ENCODE measurements at regions not wholly inside any gene's neighbourhood (a gene's known extent, or its start where the extent isn't known, plus 50 kb on each side); places are given as distances from the start of the nearest gene placed in this dataset.

DNA sequence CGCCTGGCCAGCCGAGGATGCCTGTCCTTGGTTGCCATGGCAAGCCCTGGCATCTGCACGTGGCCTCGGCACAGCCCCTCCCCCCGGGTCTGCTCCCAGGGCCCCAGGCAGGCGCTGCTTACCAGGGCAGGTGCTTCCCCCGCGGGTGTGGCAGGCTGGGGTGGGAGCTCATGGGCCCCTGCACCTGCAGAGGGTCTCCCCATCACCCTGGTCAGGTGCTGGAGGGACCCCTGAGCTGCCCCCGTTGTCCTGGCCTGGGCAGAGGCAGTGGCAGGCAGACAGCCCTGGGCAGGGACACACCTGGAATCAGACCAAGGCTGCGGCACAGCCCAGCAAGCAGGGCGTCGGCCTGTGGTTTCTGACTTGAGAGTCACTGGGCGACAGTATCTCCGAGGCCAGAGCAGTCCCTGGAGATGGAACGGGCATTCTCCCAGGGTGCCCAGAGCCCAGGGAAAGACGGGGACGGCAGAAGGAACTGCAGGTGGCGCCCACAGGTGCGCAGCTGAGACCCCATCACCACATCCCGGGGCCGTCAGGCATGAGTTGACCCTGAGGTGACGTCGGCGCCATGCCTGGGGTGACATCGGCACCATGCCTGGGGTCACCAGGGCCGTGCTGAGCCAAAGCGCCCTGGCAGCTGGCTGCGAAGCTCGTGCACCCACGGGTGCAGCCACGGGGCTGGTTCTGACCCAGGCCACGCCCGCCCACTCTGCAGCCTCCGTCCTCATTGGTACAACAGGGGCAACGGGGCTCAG is 56.1 kb upstream of the FBRSL1 start:
- dilution Hi-C loops (cut with HindIII; ENCODE audit: low sequenced_read_pairs, unreplicated experiment) (no loop called here), intact Hi-C loops (cut with micrococcal nuclease) (no loop called here), in situ Hi-C loops (cut with MboI; ENCODE audit: low sequenced_read_pairs) (no loop called here)
- H4K8ac ChIP-seq (ENCODE audit: low read depth in 2 of 2, low read length in 2 of 2), result no peak overlapping the region
- ATAC-seq (ENCODE audit: low read depth) (no peak), DNase-seq (no peak)
- H3K27me3 ChIP-seq (ENCODE audit: control insufficient read depth, insufficient read depth, low read length), result peaks cover 41% of the 10 kb centered on the region
- ChIA-PET CTCF (no interaction called here), POLR2A (ENCODE audit: unreplicated experiment) (no interaction called here)
- H3K4me3 ChIP-seq (ENCODE audit: insufficient read depth, low read depth, low read length), result no peak overlapping the region
- WGBS, 2 experiments (ENCODE audit: extremely low coverage in 2 of 2, insufficient read length in 1 of 2), result 76% methylated on average over 22 of the region's 35 CpGs; no CpG with 5 or more reads in 1 of the 2 experiments
- H3K9ac ChIP-seq (ENCODE audit: low read depth, low read length), result no peak overlapping the region
- H4K91ac ChIP-seq (ENCODE audit: insufficient read depth, low read depth, low read length), result no peak overlapping the region
- H3K79me1 ChIP-seq (ENCODE audit: low read depth in 1 of 2, low read length in 2 of 2), result no peaks in the 10 kb centered on the region
- H2BK15ac ChIP-seq (ENCODE audit: low read depth, low read length), result no peak overlapping the region
- no peaks in the 10 kb centered on the region; the same call in 1 of the 2 replicates for H3K4me1 ChIP-seq (ENCODE audit: control insufficient read depth, insufficient read depth, low read length)
- no peak overlapping the region for H2AFZ ChIP-seq (replicated peaks; ENCODE audit: low read length, poor library complexity)
- peaks cover 5% of the 10 kb centered on the region; the same call in 1 of the 2 replicates for H4K20me1 ChIP-seq (ENCODE audit: insufficient read depth, low read length)
- no peak overlapping the region for H3K27ac ChIP-seq (ENCODE audit: insufficient read depth, low read length)
- H2AK5ac ChIP-seq (ENCODE audit: low read depth, low read length), result no peak overlapping the region
- no peak overlapping the region for H4K5ac ChIP-seq (ENCODE audit: low read depth, low read length)
- no peak overlapping the region for H2BK5ac ChIP-seq (ENCODE audit: low read depth, low read length, poor library complexity, severe bottlenecking)
- BruUV-seq (replicated peaks), result no TSS peak
- no peak overlapping the region for H3K4ac ChIP-seq (ENCODE audit: low read depth, low read length)
- no peak overlapping the region for H2BK120ac ChIP-seq (ENCODE audit: low read depth, low read length)
- TF ChIP-seq, protein P1, sequence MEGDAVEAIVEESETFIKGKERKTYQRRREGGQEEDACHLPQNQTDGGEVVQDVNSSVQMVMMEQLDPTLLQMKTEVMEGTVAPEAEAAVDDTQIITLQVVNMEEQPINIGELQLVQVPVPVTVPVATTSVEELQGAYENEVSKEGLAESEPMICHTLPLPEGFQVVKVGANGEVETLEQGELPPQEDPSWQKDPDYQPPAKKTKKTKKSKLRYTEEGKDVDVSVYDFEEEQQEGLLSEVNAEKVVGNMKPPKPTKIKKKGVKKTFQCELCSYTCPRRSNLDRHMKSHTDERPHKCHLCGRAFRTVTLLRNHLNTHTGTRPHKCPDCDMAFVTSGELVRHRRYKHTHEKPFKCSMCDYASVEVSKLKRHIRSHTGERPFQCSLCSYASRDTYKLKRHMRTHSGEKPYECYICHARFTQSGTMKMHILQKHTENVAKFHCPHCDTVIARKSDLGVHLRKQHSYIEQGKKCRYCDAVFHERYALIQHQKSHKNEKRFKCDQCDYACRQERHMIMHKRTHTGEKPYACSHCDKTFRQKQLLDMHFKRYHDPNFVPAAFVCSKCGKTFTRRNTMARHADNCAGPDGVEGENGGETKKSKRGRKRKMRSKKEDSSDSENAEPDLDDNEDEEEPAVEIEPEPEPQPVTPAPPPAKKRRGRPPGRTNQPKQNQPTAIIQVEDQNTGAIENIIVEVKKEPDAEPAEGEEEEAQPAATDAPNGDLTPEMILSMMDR (conservative IDR thresholded peaks at IDR 0.05; ENCODE audit: low read depth, low read length), result no peak
- TF ChIP-seq MAZ (IDR thresholded peaks at IDR 0.05; ENCODE audit: borderline replicate concordance, low read depth, low read length) (no peak), MXI1 (IDR thresholded peaks at IDR 0.05; ENCODE audit: borderline replicate concordance, low read depth, low read length) (no peak), CHD1 (IDR thresholded peaks at IDR 0.05; ENCODE audit: low read depth, low read length) (no peak), FOS (IDR thresholded peaks at IDR 0.05; ENCODE audit: low read depth, low read length) (no peak), POLR2A (IDR thresholded peaks at IDR 0.05; ENCODE audit: low read depth, low read length) (no peak)
- TF ChIP-seq, protein P2, sequence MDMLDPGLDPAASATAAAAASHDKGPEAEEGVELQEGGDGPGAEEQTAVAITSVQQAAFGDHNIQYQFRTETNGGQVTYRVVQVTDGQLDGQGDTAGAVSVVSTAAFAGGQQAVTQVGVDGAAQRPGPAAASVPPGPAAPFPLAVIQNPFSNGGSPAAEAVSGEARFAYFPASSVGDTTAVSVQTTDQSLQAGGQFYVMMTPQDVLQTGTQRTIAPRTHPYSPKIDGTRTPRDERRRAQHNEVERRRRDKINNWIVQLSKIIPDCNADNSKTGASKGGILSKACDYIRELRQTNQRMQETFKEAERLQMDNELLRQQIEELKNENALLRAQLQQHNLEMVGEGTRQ (IDR thresholded peaks at IDR 0.05; ENCODE audit: low read depth, low read length), result no peak
- no peaks in the 10 kb centered on the region for H3K9me3 ChIP-seq (ENCODE audit: control insufficient read depth, insufficient read depth, low read length)
- H3K9me1 ChIP-seq (ENCODE audit: insufficient read depth, low read length), result peaks cover 4% of the 10 kb centered on the region; the same call in 1 of the 2 replicates
- no peak overlapping the region for H3K56ac ChIP-seq (ENCODE audit: extremely low read depth, insufficient read depth, low read length)
- H3K18ac ChIP-seq (ENCODE audit: low read depth, low read length), result no peak overlapping the region
- no peak overlapping the region for H3K23ac ChIP-seq (ENCODE audit: low read depth, low read length)
- H3K4me2 ChIP-seq (ENCODE audit: low read depth, low read length), result no peak overlapping the region
- no peak overlapping the region for H3K14ac ChIP-seq (replicated peaks; ENCODE audit: low read depth, low read length)
- H2BK20ac ChIP-seq (ENCODE audit: low read depth, low read length), result no peak overlapping the region
- H3K36me3 ChIP-seq (ENCODE audit: control insufficient read depth, insufficient read depth, low read length), result no peaks in the 10 kb centered on the region
- no peak overlapping the region for H2AK9ac ChIP-seq (replicated peaks; ENCODE audit: low read depth, low read length, poor library complexity)

Measured in IMR-90 (cell line).